ENCODE measurements at regions not wholly inside any gene's neighbourhood (a gene's known extent, or its start where the extent isn't known, plus 50 kb on each side); places are given as distances from the start of the nearest gene placed in this dataset.

DNA sequence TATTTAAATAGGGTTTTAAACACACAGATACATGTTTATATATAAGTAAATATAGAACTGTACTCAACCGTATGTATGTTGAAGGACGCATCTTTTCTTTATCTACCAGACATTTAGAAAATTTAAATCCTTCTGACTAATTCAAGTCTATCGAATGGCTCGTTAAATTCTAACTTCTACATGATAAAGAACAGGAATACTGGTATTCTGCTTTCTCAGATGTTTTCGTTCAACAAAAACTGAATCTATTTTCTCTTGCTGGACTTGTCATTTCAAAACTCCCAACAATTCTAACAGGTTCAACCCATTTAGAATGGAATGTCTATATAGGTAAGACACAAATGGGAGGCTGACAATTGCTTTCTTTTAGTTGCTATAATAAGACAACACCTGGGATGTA is 978.3 kb upstream of the ADGRL3 start:
- no peak for DNase-seq
- no peak for TF ChIP-seq POLR2A (IDR thresholded peaks at IDR 0.05; ENCODE audit: low read length)
- TF ChIP-seq GATA1 (IDR thresholded peaks at IDR 0.05; ENCODE audit: low read depth, low read length): no peak

DNA sequence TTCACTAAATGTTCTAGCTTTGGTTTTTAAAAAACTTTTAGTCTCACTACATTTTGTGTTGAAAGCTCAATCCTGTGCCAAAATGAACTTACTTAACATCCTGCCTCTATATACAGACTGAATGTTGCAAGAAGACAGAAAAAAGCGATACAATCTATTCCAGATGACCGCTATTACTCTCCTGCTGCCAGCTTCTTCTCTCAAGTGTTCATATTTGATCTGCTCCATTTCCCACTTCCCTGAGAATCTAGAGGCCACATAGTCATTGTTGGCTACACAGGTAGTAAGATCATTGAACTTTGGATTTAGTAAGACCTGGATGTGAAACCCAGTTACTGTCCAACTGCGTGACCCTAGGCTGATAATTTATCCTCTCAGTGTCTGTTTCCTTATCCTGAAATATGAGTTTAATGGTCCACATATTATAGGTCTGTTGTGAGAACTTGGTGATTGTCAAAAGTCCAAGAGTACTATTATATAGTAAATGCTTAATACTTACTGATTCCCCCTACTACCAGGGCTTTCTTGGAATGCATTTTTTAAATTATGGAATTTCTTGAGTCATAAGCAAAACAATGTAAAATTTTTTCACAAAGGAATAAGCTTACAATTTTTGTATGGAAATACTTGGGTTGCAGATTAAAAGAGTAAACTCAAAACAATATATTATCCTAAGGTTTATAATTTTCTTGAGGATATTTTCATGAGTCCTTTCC is 976.8 kb upstream of the ADGRL3 start:
- no peak for DNase-seq
- TF ChIP-seq GATA1 (IDR thresholded peaks at IDR 0.05; ENCODE audit: low read depth, low read length) (no peak), POLR2A (IDR thresholded peaks at IDR 0.05; ENCODE audit: low read length) (no peak)

DNA sequence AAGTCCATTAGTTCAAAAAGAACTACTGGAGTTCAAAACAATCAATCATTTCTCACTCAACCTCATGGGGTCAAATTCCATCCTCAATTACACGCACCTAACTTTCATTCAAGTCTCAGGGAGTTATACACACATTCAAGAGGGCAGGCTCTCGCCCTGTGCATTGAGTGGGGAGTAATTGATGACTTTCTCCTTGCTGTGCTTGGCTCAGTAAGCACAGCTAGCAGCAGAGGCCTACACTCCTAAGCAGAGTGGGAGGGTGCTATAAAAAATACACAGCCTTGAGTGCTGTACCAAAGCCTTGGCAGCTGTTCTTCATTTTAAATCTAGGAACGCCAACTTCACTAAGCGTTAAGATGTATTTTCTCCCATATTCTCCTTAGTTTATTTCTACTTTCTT is 958.3 kb upstream of the ADGRL3 start:
- DNase-seq: no peak
- TF ChIP-seq POLR2A (IDR thresholded peaks at IDR 0.05; ENCODE audit: low read length): no peak
- no peak for TF ChIP-seq GATA1 (IDR thresholded peaks at IDR 0.05; ENCODE audit: low read depth, low read length)

DNA sequence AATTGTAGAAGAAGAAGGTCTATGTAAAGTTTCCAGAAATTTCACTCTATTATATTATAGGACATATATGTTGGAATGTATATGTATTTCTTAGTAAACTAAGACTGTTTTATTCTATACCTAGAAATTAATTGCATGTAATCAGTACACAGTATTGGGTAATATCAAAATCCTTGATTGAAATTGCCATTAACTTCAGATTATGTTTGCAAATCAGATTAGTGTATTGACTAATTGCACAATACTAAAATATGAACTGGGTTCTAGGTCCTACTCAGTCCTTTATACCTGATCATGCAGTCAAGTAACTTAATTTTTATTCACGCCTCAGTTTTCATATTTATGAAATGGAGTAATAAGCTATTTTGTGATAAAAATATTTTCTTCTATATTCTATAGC is 950.3 kb upstream of the ADGRL3 start:
- DNase-seq: no peak
- TF ChIP-seq GATA1 (IDR thresholded peaks at IDR 0.05; ENCODE audit: low read depth, low read length): no peak

DNA sequence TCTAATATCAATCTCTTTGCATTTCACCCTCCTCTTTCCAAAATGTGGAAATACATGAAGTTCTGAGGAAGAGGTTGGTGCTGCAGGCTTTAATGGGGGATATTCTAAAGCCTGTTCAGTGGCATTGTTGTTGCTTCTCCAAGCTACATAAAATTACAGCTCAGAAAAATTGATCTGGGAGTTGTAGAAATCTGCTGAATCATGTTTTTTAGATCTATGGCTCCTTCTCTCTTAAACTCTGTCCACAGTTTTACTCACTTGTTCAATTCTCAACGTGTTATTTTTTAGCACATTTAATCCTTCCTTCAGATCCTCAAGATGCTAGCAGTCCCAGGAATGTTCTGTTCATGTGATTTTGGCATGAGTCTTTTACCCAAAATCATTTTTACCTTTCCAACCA is 949.5 kb upstream of the ADGRL3 start:
- no peak for DNase-seq
- TF ChIP-seq POLR2A (IDR thresholded peaks at IDR 0.05; ENCODE audit: low read length) (no peak), GATA1 (IDR thresholded peaks at IDR 0.05; ENCODE audit: low read depth, low read length) (no peak)

DNA sequence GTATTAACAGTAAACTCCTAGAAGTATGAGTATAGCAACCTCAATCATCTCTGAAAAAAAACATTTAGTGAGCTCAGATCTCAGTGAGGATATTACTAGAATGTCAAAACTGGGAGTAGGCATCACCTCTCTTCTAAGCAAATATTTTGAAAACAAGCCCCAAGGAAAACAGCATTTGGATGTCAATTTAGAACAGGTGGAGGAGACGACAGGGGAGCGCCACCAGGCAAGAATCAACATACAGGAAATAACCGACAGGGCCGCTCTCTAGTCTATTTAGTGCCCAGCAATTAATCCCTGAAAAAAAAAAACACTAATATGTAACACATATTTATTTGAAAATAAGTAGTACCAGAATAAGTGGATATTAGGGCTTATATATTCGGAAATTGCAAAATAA is 940.3 kb upstream of the ADGRL3 start:
- TF ChIP-seq POLR2A (IDR thresholded peaks at IDR 0.05; ENCODE audit: low read length): no peak
- no peak for TF ChIP-seq GATA1 (IDR thresholded peaks at IDR 0.05; ENCODE audit: low read depth, low read length)
- no peak for DNase-seq

DNA sequence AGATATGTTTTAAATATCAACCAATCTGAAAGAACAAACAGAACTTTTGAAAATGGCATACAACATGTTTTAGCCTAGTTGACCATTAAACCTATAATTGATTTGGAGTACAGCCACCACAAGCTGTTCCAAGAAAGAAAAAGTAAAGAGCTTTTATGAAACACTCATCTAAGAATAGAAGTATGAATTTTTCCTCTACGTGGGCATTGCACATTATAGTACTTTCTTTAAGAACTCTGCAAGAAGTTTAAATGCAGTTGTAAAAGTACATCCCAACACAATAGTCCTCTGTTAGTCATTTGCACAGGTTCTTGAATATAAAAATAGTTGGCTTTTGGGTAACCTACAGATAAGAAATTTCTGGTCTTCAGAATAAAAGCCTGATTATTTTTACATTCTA is 933.6 kb upstream of the ADGRL3 start:
- no peak for DNase-seq
- TF ChIP-seq POLR2A (IDR thresholded peaks at IDR 0.05; ENCODE audit: low read length): no peak
- TF ChIP-seq GATA1 (IDR thresholded peaks at IDR 0.05; ENCODE audit: low read depth, low read length): no peak

DNA sequence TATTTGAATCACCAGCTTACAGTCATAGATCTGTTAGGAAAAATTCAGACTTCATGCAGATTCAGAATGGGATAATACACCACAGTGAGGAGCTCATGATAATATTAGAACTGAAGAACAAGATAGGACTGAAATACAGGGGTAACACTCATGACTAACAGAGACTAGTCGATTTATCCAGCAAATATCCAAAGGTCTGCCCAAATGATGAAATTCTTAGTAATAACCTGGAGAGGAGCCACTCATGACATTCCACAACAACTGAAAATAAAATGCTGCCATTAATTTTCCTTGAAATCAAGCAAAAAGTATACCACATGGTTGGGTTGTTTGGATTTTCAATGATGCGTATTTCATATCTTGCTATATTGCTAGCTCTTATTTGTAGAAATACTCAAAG is 903.7 kb upstream of the ADGRL3 start:
- DNase-seq: no peak
- no peak for TF ChIP-seq GATA1 (IDR thresholded peaks at IDR 0.05; ENCODE audit: low read depth, low read length)
- TF ChIP-seq POLR2A (IDR thresholded peaks at IDR 0.05; ENCODE audit: low read length): no peak

DNA sequence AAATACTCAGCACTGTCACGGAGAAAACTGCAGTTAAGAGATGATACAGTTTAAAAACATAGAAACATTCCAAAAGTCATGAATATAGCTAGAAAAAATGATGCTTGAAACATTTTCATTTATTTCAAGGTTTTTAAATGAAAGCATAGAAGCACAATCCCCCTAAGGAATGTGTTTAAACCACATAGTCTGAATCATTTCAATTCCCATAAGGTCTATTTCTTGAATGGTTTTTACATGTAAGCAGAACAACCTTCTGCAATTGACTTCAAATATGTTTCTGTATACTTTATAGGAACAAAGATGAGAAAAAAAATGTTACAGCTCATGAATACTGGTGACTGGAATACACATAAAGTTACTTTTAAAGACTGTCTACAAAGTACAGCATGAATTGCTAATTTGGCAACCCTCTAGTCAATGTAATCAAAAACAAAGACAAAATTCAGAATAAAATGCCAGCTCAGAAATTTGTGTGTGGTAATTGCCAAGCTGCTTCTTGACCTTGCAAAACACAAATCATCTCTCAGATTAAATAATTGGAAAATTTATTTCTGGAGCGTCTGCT is 886.4 kb upstream of the ADGRL3 start:
- TF ChIP-seq GATA1 (IDR thresholded peaks at IDR 0.05; ENCODE audit: low read depth, low read length): no peak
- DNase-seq: no peak

DNA sequence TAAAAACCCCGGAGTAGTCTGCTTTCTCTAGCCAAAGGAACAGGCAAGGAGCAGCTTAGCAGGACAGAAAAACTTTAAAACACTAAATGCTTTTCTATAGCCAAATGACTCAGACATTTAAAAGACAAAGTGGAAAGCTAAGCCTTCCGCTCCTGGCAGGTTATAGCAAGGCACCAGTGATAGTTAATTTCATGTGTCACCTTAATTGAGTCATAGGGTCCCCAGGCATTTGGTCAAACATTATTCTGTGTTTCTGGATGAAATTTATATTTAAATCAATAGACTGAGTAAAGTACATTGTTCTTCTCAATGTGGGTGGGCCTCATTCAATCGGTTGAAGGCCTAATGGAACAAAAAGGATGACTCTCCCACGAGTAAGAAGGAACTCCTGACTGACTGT is 885.7 kb upstream of the ADGRL3 start:
- TF ChIP-seq GATA1 (IDR thresholded peaks at IDR 0.05; ENCODE audit: low read depth, low read length): no peak
- no peak for DNase-seq

DNA sequence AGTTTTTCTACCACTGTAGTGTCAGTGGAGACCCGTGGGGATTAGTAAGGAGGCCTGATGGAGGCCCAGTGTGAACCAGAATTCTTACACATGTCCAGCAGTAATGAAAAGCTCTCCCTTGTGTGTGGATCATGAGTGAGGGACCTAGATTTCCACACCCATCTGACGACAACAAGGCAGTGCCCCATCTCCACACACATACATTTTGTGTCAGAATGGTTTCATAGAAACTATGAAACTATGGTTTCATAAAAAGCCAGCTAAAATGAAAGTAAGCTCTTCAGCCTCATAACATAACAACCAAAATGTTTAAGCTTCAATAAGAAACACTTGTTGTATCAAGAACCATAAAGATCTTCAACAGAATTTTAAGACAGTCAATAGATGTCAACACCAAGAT is 884.5 kb upstream of the ADGRL3 start:
- TF ChIP-seq POLR2A (IDR thresholded peaks at IDR 0.05; ENCODE audit: low read length) (no peak), GATA1 (IDR thresholded peaks at IDR 0.05; ENCODE audit: low read depth, low read length) (no peak)
- no peak for DNase-seq

DNA sequence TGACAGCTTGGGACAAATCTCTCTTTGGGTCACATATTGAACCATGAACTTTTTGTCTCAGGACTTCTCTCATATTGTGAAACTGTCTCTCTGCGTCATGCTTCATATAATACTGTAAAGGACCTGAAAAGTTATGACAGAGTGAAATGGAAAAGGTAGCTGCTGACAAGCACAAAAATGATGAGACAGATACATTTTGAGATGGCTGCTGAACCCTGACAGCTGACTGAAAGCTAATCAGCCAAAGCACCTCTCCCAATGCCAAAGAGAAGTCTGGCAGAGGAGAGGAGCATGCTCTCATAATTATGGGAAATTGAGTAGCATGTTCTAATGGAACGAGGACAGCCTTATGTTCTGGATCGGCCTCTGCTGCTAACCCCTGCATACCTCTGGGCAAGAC is 873.4 kb upstream of the ADGRL3 start:
- DNase-seq: no peak
- TF ChIP-seq GATA1 (IDR thresholded peaks at IDR 0.05; ENCODE audit: low read depth, low read length) (no peak), POLR2A (IDR thresholded peaks at IDR 0.05; ENCODE audit: low read length) (no peak)

DNA sequence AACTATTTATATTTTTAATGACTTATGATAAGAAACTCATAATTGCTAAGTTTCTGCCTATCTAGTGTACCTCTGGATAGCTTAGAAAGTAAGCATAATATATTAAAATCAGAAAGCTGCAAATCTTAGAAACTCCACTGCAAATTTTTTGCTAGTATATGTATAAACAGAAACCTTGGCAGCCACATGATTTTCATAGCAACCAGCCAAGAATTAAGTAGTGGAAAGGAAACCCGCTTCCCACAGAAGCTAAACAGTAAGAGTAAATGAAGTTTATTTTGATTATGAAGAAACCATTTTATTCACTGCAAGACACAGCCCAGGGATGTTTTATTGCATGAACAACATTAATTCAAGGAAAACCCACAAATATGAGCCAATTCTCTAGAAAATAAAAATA is 872.5 kb upstream of the ADGRL3 start:
- no peak for TF ChIP-seq GATA1 (IDR thresholded peaks at IDR 0.05; ENCODE audit: low read depth, low read length)
- TF ChIP-seq POLR2A (IDR thresholded peaks at IDR 0.05; ENCODE audit: low read length): no peak
- DNase-seq: no peak

DNA sequence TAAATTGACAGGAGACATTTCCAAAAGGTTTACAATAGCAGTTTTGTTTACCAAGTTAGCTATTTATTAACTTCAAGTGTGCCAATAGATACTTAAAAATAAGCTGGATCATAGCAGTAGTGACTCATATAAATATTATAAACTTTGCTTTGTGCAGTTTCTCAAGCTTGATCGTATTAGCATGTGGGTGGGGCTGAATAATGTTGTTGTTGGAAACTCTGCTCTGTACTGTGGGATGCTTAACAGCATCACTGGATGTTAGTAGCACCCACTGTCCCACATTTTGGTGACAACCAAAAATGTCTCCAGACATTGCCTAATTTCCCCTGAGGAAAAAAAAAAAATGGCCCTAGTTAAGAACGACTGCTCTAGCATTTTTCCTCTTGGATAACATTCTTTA is 855.2 kb upstream of the ADGRL3 start:
- no peak for TF ChIP-seq GATA1 (IDR thresholded peaks at IDR 0.05; ENCODE audit: low read depth, low read length)
- no peak for TF ChIP-seq POLR2A (IDR thresholded peaks at IDR 0.05; ENCODE audit: low read length)
- DNase-seq: no peak

DNA sequence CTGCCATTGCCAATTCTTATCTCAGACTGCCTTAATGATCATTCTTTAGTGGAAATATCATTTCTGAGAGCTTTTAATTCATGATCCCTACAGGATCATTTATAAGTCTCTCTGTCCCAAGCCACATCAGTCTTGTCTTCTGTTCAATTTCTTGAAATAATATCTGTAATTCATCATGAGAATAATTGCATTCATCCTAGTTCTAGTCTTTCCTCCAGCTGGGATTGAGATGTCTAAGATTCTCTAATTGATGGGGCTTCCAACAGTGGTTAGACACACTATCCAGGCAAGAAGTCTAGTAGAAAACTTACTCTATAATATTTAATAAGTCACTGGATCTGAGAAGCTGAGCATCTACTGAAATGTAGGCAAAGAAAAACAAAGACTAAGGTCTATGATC is 854.7 kb upstream of the ADGRL3 start:
- TF ChIP-seq POLR2A (IDR thresholded peaks at IDR 0.05; ENCODE audit: low read length): no peak
- TF ChIP-seq GATA1 (IDR thresholded peaks at IDR 0.05; ENCODE audit: low read depth, low read length): no peak
- no peak for DNase-seq

Data from erythroblast (primary cell).